Activated CD4-positive, alpha-beta T cell treated with anti-CD3 and anti-CD28 coated beads for 1 hour (primary cell): ENCODE measurements at regions not wholly inside any gene's neighbourhood (a gene's known extent, or its start where the extent isn't known, plus 50 kb on each side); places are given as distances from the start of the nearest gene placed in this dataset.

ENCODE experiments used
- DNase-seq: peaks from one replicate; pipeline ENCODE4 v3.0.0-alpha.2; 2020

- DNase-seq, result no peak
Measured at GRCh38 chr11:16430674-16431073, 74.3 kb upstream of the SOX6 start.

GRCh38 chr11:16421826-16422225 is 65.5 kb upstream of the SOX6 start:
- DNase-seq, result no peak

- DNase-seq, result no peak
Measured at GRCh38 chr11:16418428-16419097, 62.2 kb upstream of the SOX6 start.

- DNase-seq, result no peak
Measured at GRCh38 chr11:16412525-16413172, 56.3 kb upstream of the SOX6 start.

DNA sequence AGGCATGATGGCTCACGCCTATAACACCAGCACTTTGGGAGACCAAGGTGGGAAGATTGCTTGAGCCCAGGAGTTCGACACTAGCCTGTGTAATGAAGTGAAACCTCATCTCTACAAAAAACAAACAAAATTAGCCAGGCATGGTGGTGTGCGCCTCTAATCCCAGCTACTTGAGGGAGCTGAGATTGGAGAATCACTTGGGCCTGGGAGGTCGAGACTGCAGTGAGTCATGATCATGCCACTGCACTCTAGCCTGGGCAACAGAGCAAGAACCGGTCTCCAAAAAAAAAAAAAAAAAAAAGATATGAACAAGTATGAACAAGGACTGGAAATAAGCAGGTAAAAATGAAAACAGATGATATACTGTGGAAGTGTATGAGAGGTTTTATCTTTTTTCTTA is 54.1 kb upstream of the SOX6 start:
- no peak for DNase-seq

DNA sequence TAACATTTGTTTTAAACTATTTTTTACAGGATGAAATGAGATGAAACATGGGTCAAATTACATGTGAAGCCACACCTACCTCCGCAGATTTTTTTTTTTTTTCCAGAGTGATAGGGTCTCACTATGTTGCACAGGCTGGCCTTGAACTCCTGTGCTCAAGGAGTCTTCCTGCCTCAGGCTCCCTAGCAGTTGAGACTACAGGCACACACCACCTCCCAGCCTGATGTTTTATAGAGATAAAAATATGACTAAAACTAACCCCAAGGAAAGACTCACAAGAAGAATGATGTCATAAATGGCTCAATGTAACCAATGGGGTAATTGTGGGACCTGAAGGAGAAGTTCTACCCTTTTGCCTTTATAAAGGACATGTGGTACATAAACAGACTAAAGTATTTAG is 52.3 kb upstream of the SOX6 start:
- DNase-seq, result no peak

DNA sequence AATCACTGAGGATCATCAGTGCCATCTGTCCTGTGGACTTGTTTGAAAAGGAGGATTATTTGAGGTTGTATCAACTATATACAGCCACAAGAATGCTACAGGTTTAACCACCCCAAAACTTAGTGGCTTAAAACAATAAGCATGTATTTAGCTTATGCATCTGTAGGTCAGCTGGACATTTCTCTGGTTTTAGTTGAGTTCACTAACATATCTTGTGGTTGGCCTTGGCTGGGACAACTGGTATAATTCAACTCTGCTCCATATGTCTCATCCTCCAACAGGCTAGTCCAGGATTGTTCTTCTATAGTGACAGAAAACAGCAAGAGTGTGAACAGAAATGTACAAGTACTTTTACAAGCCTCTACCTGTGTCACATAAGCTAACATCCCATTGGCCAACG is 49.9 kb upstream of the SOX6 start:
- DNase-seq, result no peak
